ENCODE measurements at regions not wholly inside any gene's neighbourhood (a gene's known extent, or its start where the extent isn't known, plus 50 kb on each side); places are given as distances from the start of the nearest gene placed in this dataset.

DNA sequence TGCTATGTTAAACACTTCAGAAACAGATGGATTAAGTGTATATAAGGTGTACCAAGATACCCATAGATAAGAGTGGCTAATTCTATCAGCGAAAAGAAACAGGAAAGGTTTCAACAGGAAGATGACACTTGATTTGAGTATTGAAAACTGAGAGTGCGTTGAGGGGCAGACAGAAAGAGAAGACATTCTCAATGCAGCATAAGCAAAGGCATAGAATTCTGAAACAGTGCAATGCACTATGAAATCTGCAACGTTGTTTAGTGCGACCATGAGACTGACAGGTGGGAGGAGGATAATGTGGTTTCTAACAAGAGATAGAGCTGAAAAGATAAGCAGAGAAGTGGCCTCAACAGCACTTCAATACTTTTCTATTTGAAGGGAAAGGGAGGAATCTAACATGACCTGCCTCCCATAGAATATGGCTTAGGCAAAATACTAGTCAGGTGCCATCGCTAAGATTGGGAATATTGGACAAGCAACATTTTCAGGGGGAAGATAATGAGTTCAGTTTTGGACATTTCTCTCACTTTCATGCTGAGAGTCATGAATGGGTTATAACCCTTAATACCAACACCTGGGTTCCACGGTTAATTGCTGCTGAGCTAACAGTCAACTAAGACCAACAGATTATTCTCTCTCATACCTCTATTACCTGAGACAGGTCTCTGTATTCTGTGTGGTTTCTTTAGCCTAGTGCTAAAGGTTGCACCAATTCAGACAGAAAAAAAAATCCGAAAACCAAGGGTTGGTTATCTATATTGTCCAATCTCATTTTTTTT is 312.9 kb upstream of the ARID1B start:
- in situ Hi-C loops (cut with MboI), result no loop called here
- Histone ChIP-seq H3K4me2 (ENCODE audit: unreplicated experiment) (no peak overlapping the region), H3K4me1 (ENCODE audit: insufficient read depth) (no peaks in the 10 kb centered on the region), H3K27ac (no peak overlapping the region), H3K4me3 (no peak overlapping the region), H3K36me3 (ENCODE audit: low read depth) (no peaks in the 10 kb centered on the region), H3K9ac (no peak overlapping the region), H3K9me3 (ENCODE audit: low read depth) (no peaks in the 10 kb centered on the region), H3K27me3 (replicated peaks; ENCODE audit: insufficient read depth) (no peaks in the 10 kb centered on the region), H2AFZ (no peak overlapping the region), H3F3A (ENCODE audit: insufficient read depth) (no peaks in the 10 kb centered on the region), H3K9me2 (ENCODE audit: insufficient read depth) (no peaks in the 10 kb centered on the region), H3K79me2 (ENCODE audit: insufficient read depth) (no peaks in the 10 kb centered on the region), H4K20me1 (ENCODE audit: insufficient read depth) (no peaks in the 10 kb centered on the region)
- 43 to 44% methylated on average over 7 of the region's 7 CpGs for WGBS, 2 experiments (ENCODE audit: low coverage in 1 of 2, low lambda C conversion rate in 2 of 2, missing lambda C conversion rate in 2 of 2)
- TF ChIP-seq EZH2 (IDR thresholded peaks at IDR 0.05; ENCODE audit: insufficient read depth, poor library complexity, severe bottlenecking) (no peak), EZH2phosphoT487 (IDR thresholded peaks at IDR 0.05; ENCODE audit: insufficient read depth, low read depth) (no peak)
- no peak for DNase-seq

DNA sequence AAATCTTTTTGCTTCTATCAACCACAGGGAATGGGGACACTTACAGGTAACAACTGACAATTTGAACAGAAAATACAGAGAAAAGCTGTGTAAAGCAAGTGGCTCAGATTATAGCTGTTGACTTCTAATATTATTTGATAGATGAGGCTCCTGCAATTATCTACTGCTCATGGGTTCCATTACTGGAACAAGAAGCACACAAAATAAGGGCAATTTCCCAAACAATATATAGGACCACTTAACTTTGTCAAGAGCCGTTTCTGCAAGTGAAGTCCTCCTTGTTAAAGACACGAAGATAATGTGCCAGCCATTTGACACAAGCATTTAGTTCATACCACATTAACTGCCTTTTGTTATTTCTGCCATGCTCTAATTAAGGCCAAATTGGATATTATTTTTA is 315.5 kb upstream of the ARID1B start:
- Histone ChIP-seq H2AFZ (no peak overlapping the region), H3K4me3 (no peak overlapping the region), H3K36me3 (ENCODE audit: low read depth) (no peaks in the 10 kb centered on the region), H3F3A (ENCODE audit: insufficient read depth) (no peaks in the 10 kb centered on the region), H3K4me2 (ENCODE audit: unreplicated experiment) (no peak overlapping the region), H4K20me1 (ENCODE audit: insufficient read depth) (no peaks in the 10 kb centered on the region), H3K27me3 (replicated peaks; ENCODE audit: insufficient read depth) (no peaks in the 10 kb centered on the region), H3K4me1 (ENCODE audit: insufficient read depth) (no peaks in the 10 kb centered on the region), H3K79me2 (ENCODE audit: insufficient read depth) (no peaks in the 10 kb centered on the region), H3K9ac (no peak overlapping the region), H3K27ac (no peak overlapping the region), H3K9me2 (ENCODE audit: insufficient read depth) (no peaks in the 10 kb centered on the region), H3K9me3 (ENCODE audit: low read depth) (no peaks in the 10 kb centered on the region)
- in situ Hi-C loops (cut with MboI), result no loop called here
- TF ChIP-seq EZH2phosphoT487 (IDR thresholded peaks at IDR 0.05; ENCODE audit: insufficient read depth, low read depth), result no peak
- TF ChIP-seq EZH2 (IDR thresholded peaks at IDR 0.05; ENCODE audit: insufficient read depth, poor library complexity, severe bottlenecking), result no peak
- WGBS, 2 experiments (ENCODE audit: low coverage in 1 of 2, low lambda C conversion rate in 2 of 2, missing lambda C conversion rate in 2 of 2), result 32 to 36% methylated on average over 2 of the region's 2 CpGs
- DNase-seq, result no peak

DNA sequence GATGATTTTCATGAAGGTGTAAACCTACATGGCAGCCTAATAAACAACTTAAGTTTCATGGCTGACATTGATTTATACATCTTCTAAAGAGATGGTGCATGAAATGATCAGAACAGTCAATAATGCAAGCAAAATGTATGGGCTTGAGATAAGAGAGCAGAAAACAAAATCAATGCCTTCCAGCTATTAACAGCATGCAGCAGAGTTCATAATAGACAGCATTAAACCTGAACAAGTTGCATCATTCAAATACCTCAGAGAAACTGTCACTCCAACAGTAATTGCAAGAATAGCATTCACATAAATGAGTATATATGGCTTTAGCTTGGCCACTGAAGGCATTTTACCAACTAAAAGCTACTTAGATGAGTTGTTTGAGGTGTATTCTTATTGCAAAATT is 319.6 kb upstream of the ARID1B start:
- in situ Hi-C loops (cut with MboI), result no loop called here
- DNase-seq, result no peak
- no peak for TF ChIP-seq EZH2 (IDR thresholded peaks at IDR 0.05; ENCODE audit: insufficient read depth, poor library complexity, severe bottlenecking)
- TF ChIP-seq EZH2phosphoT487 (IDR thresholded peaks at IDR 0.05; ENCODE audit: insufficient read depth, low read depth), result no peak

DNA sequence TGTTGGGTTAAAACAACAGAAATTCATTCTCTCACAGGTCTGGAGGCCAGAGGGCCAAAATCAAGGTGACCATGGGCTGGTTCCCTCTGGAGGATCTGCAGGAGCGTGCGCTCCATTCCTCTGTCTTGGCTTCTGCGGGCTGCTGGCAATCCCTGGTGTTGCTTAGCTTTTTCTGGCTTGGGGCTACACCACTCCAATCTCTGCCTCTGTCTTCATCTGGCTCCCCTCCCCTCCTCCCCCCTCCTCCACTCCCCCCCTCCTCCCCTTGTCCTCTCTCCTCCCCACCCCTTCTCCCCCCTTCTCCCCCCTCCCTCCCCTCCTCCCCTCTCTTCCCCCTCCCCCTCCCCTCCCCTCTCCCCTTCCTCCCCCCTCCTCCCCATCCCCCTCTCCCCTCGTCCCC is 321.3 kb upstream of the ARID1B start:
- no peaks in the 10 kb centered on the region for H3K36me3 ChIP-seq (ENCODE audit: low read depth)
- no peaks in the 10 kb centered on the region for H4K20me1 ChIP-seq (ENCODE audit: insufficient read depth)
- H3K4me3 ChIP-seq, result no peak overlapping the region
- H3K79me2 ChIP-seq (ENCODE audit: insufficient read depth), result no peaks in the 10 kb centered on the region
- H3K9me3 ChIP-seq (ENCODE audit: low read depth), result no peaks in the 10 kb centered on the region
- H3K9ac ChIP-seq, result no peak overlapping the region
- no peak for TF ChIP-seq EZH2phosphoT487 (IDR thresholded peaks at IDR 0.05; ENCODE audit: insufficient read depth, low read depth)
- TF ChIP-seq EZH2 (IDR thresholded peaks at IDR 0.05; ENCODE audit: insufficient read depth, poor library complexity, severe bottlenecking), result no peak
- no peaks in the 10 kb centered on the region for H3K9me2 ChIP-seq (ENCODE audit: insufficient read depth)
- no peak overlapping the region for H3K27ac ChIP-seq
- no peak for DNase-seq
- no peak overlapping the region for H3K4me2 ChIP-seq (ENCODE audit: unreplicated experiment)
- no peak overlapping the region for H2AFZ ChIP-seq
- H3K4me1 ChIP-seq (ENCODE audit: insufficient read depth), result no peaks in the 10 kb centered on the region
- 74 to 93% methylated on average over 4 of the region's 4 CpGs for WGBS, 2 experiments (ENCODE audit: low coverage in 1 of 2, low lambda C conversion rate in 2 of 2, missing lambda C conversion rate in 2 of 2)
- no peaks in the 10 kb centered on the region for H3K27me3 ChIP-seq (replicated peaks; ENCODE audit: insufficient read depth)
- H3F3A ChIP-seq (ENCODE audit: insufficient read depth), result no peaks in the 10 kb centered on the region
- in situ Hi-C loops (cut with MboI), result no loop called here

More for the DNA sequence above, 319.6 kb upstream of the ARID1B start:
- Histone ChIP-seq H3K27ac (no peak overlapping the region), H3K4me3 (no peak overlapping the region), H3K36me3 (ENCODE audit: low read depth) (no peaks in the 10 kb centered on the region), H3K4me1 (ENCODE audit: insufficient read depth) (no peaks in the 10 kb centered on the region), H2AFZ (no peak overlapping the region), H4K20me1 (ENCODE audit: insufficient read depth) (no peaks in the 10 kb centered on the region), H3K9me2 (ENCODE audit: insufficient read depth) (no peaks in the 10 kb centered on the region), H3K27me3 (replicated peaks; ENCODE audit: insufficient read depth) (no peaks in the 10 kb centered on the region), H3K9me3 (ENCODE audit: low read depth) (no peaks in the 10 kb centered on the region), H3K79me2 (ENCODE audit: insufficient read depth) (no peaks in the 10 kb centered on the region), H3K4me2 (ENCODE audit: unreplicated experiment) (no peak overlapping the region), H3F3A (ENCODE audit: insufficient read depth) (no peaks in the 10 kb centered on the region), H3K9ac (no peak overlapping the region)

DNA sequence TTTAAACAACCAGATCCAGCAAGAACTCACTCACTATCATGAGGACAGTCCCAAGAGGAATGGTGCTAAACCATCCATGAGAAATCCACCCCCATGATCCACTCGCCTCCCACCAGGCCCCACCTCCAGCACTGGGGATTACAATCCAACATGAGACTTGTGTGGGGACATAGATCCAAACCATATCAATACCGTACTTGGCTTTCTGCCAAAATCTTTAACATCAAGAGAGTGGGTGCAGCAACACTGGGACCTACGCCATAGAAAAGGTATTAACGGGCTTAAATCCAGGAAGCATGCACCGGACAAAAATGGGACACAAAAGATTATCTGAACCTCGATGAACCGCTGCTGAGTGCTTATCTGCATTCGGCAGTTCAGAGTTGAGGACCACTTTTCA is 322.3 kb upstream of the ARID1B start:
- Histone ChIP-seq H3K79me2 (ENCODE audit: insufficient read depth) (no peaks in the 10 kb centered on the region), H2AFZ (no peak overlapping the region), H3F3A (ENCODE audit: insufficient read depth) (no peaks in the 10 kb centered on the region), H3K27me3 (replicated peaks; ENCODE audit: insufficient read depth) (no peaks in the 10 kb centered on the region), H3K4me3 (no peak overlapping the region), H4K20me1 (ENCODE audit: insufficient read depth) (no peaks in the 10 kb centered on the region), H3K9me3 (ENCODE audit: low read depth) (no peaks in the 10 kb centered on the region), H3K9me2 (ENCODE audit: insufficient read depth) (no peaks in the 10 kb centered on the region), H3K4me2 (ENCODE audit: unreplicated experiment) (no peak overlapping the region), H3K27ac (no peak overlapping the region), H3K9ac (no peak overlapping the region), H3K36me3 (ENCODE audit: low read depth) (no peaks in the 10 kb centered on the region), H3K4me1 (ENCODE audit: insufficient read depth) (no peaks in the 10 kb centered on the region)
- in situ Hi-C loops (cut with MboI), result no loop called here
- 56 to 60% methylated on average over 8 of the region's 8 CpGs for WGBS, 2 experiments (ENCODE audit: low coverage in 1 of 2, low lambda C conversion rate in 2 of 2, missing lambda C conversion rate in 2 of 2)
- TF ChIP-seq EZH2phosphoT487 (IDR thresholded peaks at IDR 0.05; ENCODE audit: insufficient read depth, low read depth) (no peak), EZH2 (IDR thresholded peaks at IDR 0.05; ENCODE audit: insufficient read depth, poor library complexity, severe bottlenecking) (no peak)
- DNase-seq, result no peak

Data from GM23248 (cell line).